Lung microvascular endothelial cell (primary cell): ENCODE measurements at regions not wholly inside any gene's neighbourhood (a gene's known extent, or its start where the extent isn't known, plus 50 kb on each side); places are given as distances from the start of the nearest gene placed in this dataset.

Experiments used
- DNase-seq, 2 donors: peaks; one replicate each; pipeline versions ENCODE4 v3.0.0 to v3.0.0-alpha.2; 2010; ENCODE audit warnings: low read depth in 2 of 2

DNA sequence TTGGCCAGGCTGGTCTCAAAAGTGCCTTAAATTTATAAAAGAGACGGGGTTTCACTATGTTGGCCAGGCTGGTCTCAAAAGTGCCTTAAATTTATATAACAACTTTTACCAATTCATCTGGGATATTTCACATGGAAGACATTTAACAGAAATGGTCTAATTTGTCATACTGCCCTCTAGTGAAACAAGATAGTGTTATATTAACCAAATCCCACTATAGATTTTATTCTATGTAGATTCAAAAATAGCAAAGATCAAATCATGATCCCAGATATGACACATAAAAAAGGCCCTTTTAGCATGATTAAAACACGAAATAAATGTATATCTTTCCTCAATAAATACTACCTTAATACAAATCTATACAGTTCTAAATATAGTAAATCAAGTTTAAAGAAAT is 102.8 kb upstream of the TFAP2D start:
- peak; percentile 1 to 3 for DNase-seq

DNA sequence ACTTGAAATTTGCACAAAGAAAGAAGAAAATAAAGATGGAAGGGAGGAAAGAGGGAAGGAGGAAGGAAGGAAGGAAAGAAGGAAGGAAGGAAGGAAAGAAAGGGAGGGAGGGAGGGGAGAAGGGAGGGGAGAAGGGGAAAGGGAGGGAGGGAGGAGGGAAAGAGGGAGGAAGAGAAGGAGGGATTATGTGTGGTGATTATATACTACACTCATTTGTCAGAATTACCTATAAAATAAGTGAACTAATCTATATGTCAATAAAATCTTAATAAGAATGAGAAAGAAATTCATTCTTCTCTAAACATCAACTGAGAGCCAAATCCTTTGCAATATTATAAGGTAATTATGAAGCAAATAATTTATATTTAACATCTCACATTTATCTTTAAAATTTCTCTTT is 77.9 kb upstream of the TFAP2D start:
- no peak for DNase-seq

- DNase-seq: no peak
These were observed 76.1 kb upstream of the TFAP2D start for GRCh38 chr6:50637267-50637666.

- no peak for DNase-seq
These were observed 64.2 kb upstream of the TFAP2D start for GRCh38 chr6:50649086-50649485.

GRCh38 chr6:50653253-50653652 is 60.1 kb upstream of the TFAP2D start:
- no peak for DNase-seq

GRCh38 chr6:50654155-50654554 is 59.2 kb upstream of the TFAP2D start:
- no peak for DNase-seq

DNA sequence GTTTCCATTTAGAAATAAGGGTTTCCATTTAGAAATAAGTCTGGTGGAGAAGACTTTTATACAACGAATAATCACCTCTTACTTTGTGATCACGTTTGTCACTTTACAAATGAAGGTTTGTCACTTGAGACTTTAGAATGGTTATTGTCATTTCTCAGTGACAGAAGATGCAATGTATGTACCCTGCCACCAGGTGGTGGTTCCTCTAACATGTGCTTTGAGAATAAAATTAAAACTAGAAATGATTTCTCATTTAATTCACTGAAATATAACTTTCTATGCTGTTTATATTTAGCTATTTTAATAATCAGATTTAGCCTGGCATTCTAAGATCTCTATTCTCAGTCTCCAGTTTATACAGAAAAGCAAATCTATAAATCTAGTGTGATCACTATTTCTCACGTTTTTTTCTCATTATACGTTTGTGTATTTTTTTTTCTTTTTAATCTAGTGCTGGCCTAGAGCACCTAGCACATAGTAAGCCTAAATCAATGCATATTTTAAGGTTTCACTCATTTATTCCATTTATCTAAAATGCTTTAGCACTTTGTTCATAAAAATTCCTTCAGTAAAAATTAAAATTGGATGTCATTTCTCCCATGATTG is 57.4 kb upstream of the TFAP2D start:
- peak; percentile 41 to 49 for DNase-seq

DNA sequence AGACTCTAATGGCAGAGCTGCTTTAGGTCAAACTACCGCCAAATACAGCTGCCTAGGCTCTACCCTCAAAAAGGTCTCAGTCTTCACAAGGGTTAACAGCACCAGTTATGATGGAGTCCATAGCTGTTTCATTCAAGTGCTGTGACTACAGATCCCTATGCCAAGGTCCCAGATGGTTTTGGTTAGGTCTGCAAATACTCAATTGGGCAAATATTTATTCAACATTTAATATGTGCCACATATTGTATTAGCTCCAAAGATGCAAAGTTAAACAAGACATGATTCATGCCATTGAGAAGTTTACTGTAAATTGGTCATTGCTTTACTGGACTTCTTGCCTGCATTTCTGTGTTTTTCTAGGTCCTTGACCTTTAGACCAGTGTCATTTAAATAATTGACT is 55.8 kb upstream of the TFAP2D start:
- no peak for DNase-seq

GRCh38 chr6:50658561-50658960 is 54.8 kb upstream of the TFAP2D start:
- DNase-seq: peak in 1 of 2 donors; percentile 72

- peak in 1 of 2 donors; percentile 94 for DNase-seq
These were observed 51.7 kb upstream of the TFAP2D start for GRCh38 chr6:50661636-50662035.
